Liver (tissue), 8 donors: ENCODE measurements at regions not wholly inside any gene's neighbourhood (a gene's known extent, or its start where the extent isn't known, plus 50 kb on each side); places are given as distances from the start of the nearest gene placed in this dataset.

Source experiments
- DNase-seq: peaks from one replicate; pipeline ENCODE4 v3.0.0-alpha.2; 2017; ENCODE audit warnings: low spot score
- H3K27ac ChIP-seq, 2 donors: one replicate each; pipeline ENCODE4 v1.7.0; 2013; ENCODE audit warnings: inconsistent platforms in 2 of 2, low read length in 2 of 2, control low read depth in 1 of 2, low read depth in 1 of 2, mild to moderate bottlenecking in 1 of 2
- H3K27me3 ChIP-seq, 4 donors: one replicate each; pipeline versions ENCODE4 v1.6.1 to v1.7.0; 2013; ENCODE audit warnings: low read length in 3 of 4, inconsistent platforms in 1 of 4, mild to moderate bottlenecking in 1 of 4, moderate library complexity in 1 of 4; ENCODE audit not compliant: control insufficient read depth in 4 of 4, insufficient read depth in 4 of 4
- H3K36me3 ChIP-seq, 4 donors: one replicate each; pipeline versions ENCODE4 v1.6.1 to v1.7.0; 2013; ENCODE audit warnings: low read length in 3 of 4, mild to moderate bottlenecking in 3 of 4, low read depth in 1 of 4, moderate library complexity in 1 of 4; ENCODE audit not compliant: control insufficient read depth in 4 of 4, insufficient read depth in 3 of 4
- H3K4me1 ChIP-seq, 4 donors: one replicate each; pipeline versions ENCODE4 v1.6.1 to v1.7.0; 2013; ENCODE audit warnings: low read length in 3 of 4, mild to moderate bottlenecking in 3 of 4, moderate library complexity in 1 of 4; ENCODE audit not compliant: control insufficient read depth in 4 of 4, insufficient read depth in 4 of 4
- H3K4me3 ChIP-seq, 3 donors: one replicate each; pipeline versions ENCODE4 v1.6.1 to v1.7.0; 2013; ENCODE audit warnings: low read length in 3 of 3, control low read depth in 1 of 3, low read depth in 1 of 3, mild to moderate bottlenecking in 1 of 3
- H3K9ac ChIP-seq, 2 donors: one replicate each; pipeline ENCODE4 v1.7.0; 2013; ENCODE audit warnings: low read length in 2 of 2, mild to moderate bottlenecking in 2 of 2, moderate library complexity in 2 of 2, control low read depth in 1 of 2, low read depth in 1 of 2
- H3K9me3 ChIP-seq, 4 donors: one replicate each; pipeline versions ENCODE4 v1.6.1 to v1.7.0; 2013; ENCODE audit warnings: low read length in 3 of 4; ENCODE audit not compliant: control insufficient read depth in 4 of 4
- ATF3 ChIP-seq: IDR thresholded peaks from 2 replicates; pipeline ENCODE4 v1.6.1; 2016; ENCODE audit warnings: antibody characterized with exemption
- CTCF ChIP-seq: fragments of 150-350 bp; IDR thresholded peaks from 2 replicates; pipeline ENCODE4 v1.5.1; 2017; ENCODE audit warnings: improper control_type of control experiment, low read depth, low read length; ENCODE audit not compliant: missing input control
- EGR1 ChIP-seq, 2 donors: IDR thresholded peaks; 2 replicates each; pipeline ENCODE4 v1.6.1; 2016 to 2018; ENCODE audit warnings: antibody characterized with exemption in 2 of 2, low read depth in 2 of 2
- FOXA1 ChIP-seq: IDR thresholded peaks from 2 replicates; pipeline ENCODE4 v1.6.1; 2016; ENCODE audit warnings: antibody characterized with exemption
- FOXA2 ChIP-seq: IDR thresholded peaks from 2 replicates; pipeline ENCODE4 v1.6.1; 2016; ENCODE audit warnings: antibody characterized with exemption
- GABPA ChIP-seq, 2 donors: IDR thresholded peaks in 1 of 2; conservative IDR thresholded peaks in 1 of 2; 2 replicates each; pipeline ENCODE4 v1.6.1; 2016; ENCODE audit warnings: antibody characterized with exemption in 2 of 2, mild to moderate bottlenecking in 1 of 2, moderate library complexity in 1 of 2
- HNF4A ChIP-seq, 2 donors: conservative IDR thresholded peaks; 2 replicates each; pipeline ENCODE4 v1.6.1; 2016; ENCODE audit warnings: antibody characterized with exemption in 2 of 2, mild to moderate bottlenecking in 2 of 2
- HNF4G ChIP-seq: IDR thresholded peaks from 2 replicates; pipeline ENCODE4 v1.6.1; 2016; ENCODE audit warnings: antibody characterized with exemption
- JUND ChIP-seq, 2 donors: IDR thresholded peaks; 2 replicates each; pipeline ENCODE4 v1.6.1; 2016; ENCODE audit warnings: antibody characterized with exemption in 2 of 2
- MAX ChIP-seq: IDR thresholded peaks from 2 replicates; pipeline ENCODE4 v1.6.1; 2016; ENCODE audit warnings: antibody characterized with exemption
- NR2F2 ChIP-seq: IDR thresholded peaks from 2 replicates; pipeline ENCODE4 v1.6.1; 2016; ENCODE audit warnings: antibody characterized with exemption
- RAD21 ChIP-seq, 2 donors: IDR thresholded peaks; 2 replicates each; pipeline ENCODE4 v1.6.1; 2016; ENCODE audit warnings: antibody characterized with exemption in 2 of 2, mild to moderate bottlenecking in 2 of 2
- REST ChIP-seq: IDR thresholded peaks from 2 replicates; pipeline ENCODE4 v1.6.1; 2016; ENCODE audit warnings: antibody characterized with exemption, mild to moderate bottlenecking
- RXRA ChIP-seq, 2 donors: IDR thresholded peaks; 2 replicates each; pipeline ENCODE4 v1.6.1; 2017 to 2018; ENCODE audit warnings: antibody characterized with exemption in 2 of 2, mild to moderate bottlenecking in 1 of 2
- SP1 ChIP-seq: IDR thresholded peaks from 2 replicates; pipeline ENCODE4 v1.6.1; 2018; ENCODE audit warnings: antibody characterized with exemption, mild to moderate bottlenecking
- TAF1 ChIP-seq: conservative IDR thresholded peaks from 2 replicates; pipeline ENCODE4 v1.6.1; 2016; ENCODE audit warnings: antibody characterized with exemption, mild to moderate bottlenecking
- YY1 ChIP-seq: IDR thresholded peaks from 2 replicates; pipeline ENCODE4 v1.6.1; 2016; ENCODE audit warnings: antibody characterized with exemption, mild to moderate bottlenecking
- ZBTB33 ChIP-seq: IDR thresholded peaks from 2 replicates; pipeline ENCODE4 v1.6.1; 2016; ENCODE audit warnings: antibody characterized with exemption
- WGBS: extraction: QIAGEN DNeasy Blood & Tissue Kit; methylation state at CpG from one replicate; pipeline ENCODE4 v1.1.7; 2013; 5-methylcytosine and 5-hydroxymethylcytosine counted together
- donor health status: healthy.
- donor health status: healthy.
- donor health status: healthy.
- donor health status: healthy.
- donor health status: healthy.

GRCh38 chr1:232522189-232522588 lies 107.7 kb downstream of the SIPA1L2 start (continued):
- TF ChIP-seq MAX: no peak

- WGBS: 92% methylated on average over 1 of the region's 1 CpG
- Histone ChIP-seq H3K4me3 (no peak overlapping the region), H3K27ac (no peak overlapping the region), H3K9ac (no peak overlapping the region), H3K27me3 (no peaks in the 10 kb centered on the region), H3K36me3 (no peaks in the 10 kb centered on the region), H3K9me3 (no peaks in the 10 kb centered on the region), H3K4me1 (peaks cover 0 to 1% (median 0%) of the 10 kb centered on the region in 4 donors)
- TF ChIP-seq HNF4A (conservative IDR thresholded peaks at IDR 0.05) (no peak), ATF3 (no peak), CTCF (no peak), NR2F2 (no peak), REST (no peak), SP1 (no peak), FOXA1 (no peak), YY1 (no peak), RAD21 (IDR thresholded peaks at IDR 0.05) (no peak)
- no peak for DNase-seq
Observed at GRCh38 chr1:232521660-232522059, 108.3 kb downstream of the SIPA1L2 start.

GRCh38 chr1:232519186-232519585 lies 110.7 kb downstream of the SIPA1L2 start:
- Histone ChIP-seq H3K36me3 (no peaks in the 10 kb centered on the region), H3K4me3 (no peak overlapping the region), H3K27me3 (no peaks in the 10 kb centered on the region), H3K27ac (no peak overlapping the region), H3K9ac (no peak overlapping the region), H3K9me3 (no peaks in the 10 kb centered on the region), H3K4me1 (no peaks in the 10 kb centered on the region)
- 95% methylated on average over 11 of the region's 11 CpGs for WGBS
- DNase-seq: no peak
- TF ChIP-seq MAX (no peak), JUND (IDR thresholded peaks at IDR 0.05) (no peak), HNF4G (no peak), FOXA2 (no peak), NR2F2 (no peak), ATF3 (no peak), GABPA (IDR thresholded peaks at IDR 0.05 in 1 of 2, conservative IDR thresholded peaks at IDR 0.05 in 1 of 2) (no peak), RAD21 (IDR thresholded peaks at IDR 0.05) (no peak), RXRA (IDR thresholded peaks at IDR 0.05) (no peak), ZBTB33 (no peak), SP1 (no peak), YY1 (no peak), EGR1 (IDR thresholded peaks at IDR 0.05; ENCODE audit: low read depth in 2 of 2) (no peak), TAF1 (no peak), FOXA1 (no peak), HNF4A (conservative IDR thresholded peaks at IDR 0.05) (no peak), REST (no peak)
